H1 (cell line): ENCODE measurements at regions not wholly inside any gene's neighbourhood (a gene's known extent, or its start where the extent isn't known, plus 50 kb on each side); places are given as distances from the start of the nearest gene placed in this dataset.

ENCODE experiments used
- POU5F1 ChIP-seq: IDR thresholded peaks from 2 replicates; pipeline ENCODE4 v1.6.1; 2011; ENCODE audit warnings: low read depth, mild to moderate bottlenecking, low read length, moderate library complexity
- RBBP5 ChIP-seq: IDR thresholded peaks from 2 replicates; pipeline ENCODE4 v1.7.1; 2012; ENCODE audit warnings: low read depth, mild to moderate bottlenecking, inconsistent platforms, low read length, moderate library complexity, borderline replicate concordance
- RXRA ChIP-seq: IDR thresholded peaks from 2 replicates; pipeline ENCODE4 v1.6.1; 2011; ENCODE audit warnings: low read depth, mild to moderate bottlenecking, low read length, moderate library complexity; ENCODE audit not compliant: insufficient read depth
- SIRT6 ChIP-seq: IDR thresholded peaks from one replicate; pipeline ENCODE4 v1.7.1; 2012; ENCODE audit warnings: low read length, inconsistent platforms

DNA sequence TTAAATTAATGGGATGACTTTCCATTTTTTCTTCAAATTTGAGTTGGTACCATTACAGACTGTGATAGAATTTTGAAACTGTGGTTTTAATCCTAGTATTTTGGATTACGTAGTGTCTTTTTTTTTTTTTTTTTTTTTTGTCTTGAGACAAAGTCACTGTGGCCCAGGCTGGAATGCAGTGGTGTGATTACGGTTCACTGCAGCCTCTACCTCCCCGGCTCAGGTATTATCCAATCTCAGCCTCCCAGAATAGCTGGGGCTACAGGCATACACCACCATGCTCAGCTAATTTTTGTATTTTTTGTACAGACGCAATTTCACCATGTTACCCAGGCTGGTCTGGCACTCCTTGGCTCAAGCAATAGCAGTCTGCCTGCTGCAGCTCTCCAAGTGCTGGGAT lies 87.1 kb downstream of the SOX4 start (continued):
- TF ChIP-seq POU5F1 (no peak), RXRA (no peak), RBBP5 (no peak), SIRT6 (no peak)
